SK-N-SH (cell line): ENCODE measurements at regions not wholly inside any gene's neighbourhood (a gene's known extent, or its start where the extent isn't known, plus 50 kb on each side); places are given as distances from the start of the nearest gene placed in this dataset.

Source experiments
- CTCF ChIA-PET: fragments of 300-600, 350-600 bp; formaldehyde crosslinking; extraction: SDS; loops from one replicate; lab custom pipeline; 2021; lab: Yijun Ruan, JAX
- POLR2A ChIA-PET: fragments of 350-600 bp; sonication (Branson Sonifier 250); formaldehyde crosslinking; extraction: SDS; loops from one replicate; lab custom pipeline; 2020; ENCODE audit warnings: antibody characterized with exemption, inconsistent platforms; lab: Yijun Ruan, JAX
- DNase-seq: peaks from one replicate; pipeline ENCODE4 v3.0.0; 2012
- H2AFZ ChIP-seq: fragments of 200-600 bp; sonication (generic); 2 replicates; pipeline ENCODE4 v1.8.1; 2016; ENCODE audit warnings: antibody characterized with exemption, mild to moderate bottlenecking, low read depth
- H3F3A ChIP-seq: fragments of 200-600 bp; sonication (generic); replicated peaks from 2 replicates; pipeline ENCODE3; 2016; ENCODE audit warnings: antibody characterized with exemption, mild to moderate bottlenecking; ENCODE audit not compliant: insufficient read depth
- H3K27ac ChIP-seq, 2 experiments: fragments of 200-500 bp in 1 of 2; fragments of 200-600 bp in 1 of 2; sonication (Bioruptor generic) in 1 of 2; sonication (generic), shearing (Covaris generic) in 1 of 2; 2 replicates each; pipeline versions ENCODE4 v1.5.1 to v1.6.1; 2014 to 2016; ENCODE audit warnings: low read depth in 2 of 2, inconsistent platforms in 1 of 2, low read length in 1 of 2, mild to moderate bottlenecking in 1 of 2, mixed read lengths in 1 of 2
- H3K27me3 ChIP-seq: fragments of 200-600 bp; sonication (generic), shearing (Covaris generic); 2 replicates; pipeline ENCODE4 v1.6.1; 2016; ENCODE audit warnings: mixed run types; ENCODE audit not compliant: insufficient read depth
- H3K36me3 ChIP-seq, 2 experiments: fragments of 200-500 bp in 1 of 2; fragments of 200-600 bp in 1 of 2; sonication (Bioruptor generic) in 1 of 2; sonication (generic) in 1 of 2; replicated peaks in 1 of 2; 2 replicates each; pipeline versions ENCODE3 to v1.5.1; 2014 to 2016; ENCODE audit warnings: low read length in 1 of 2, mild to moderate bottlenecking in 1 of 2; ENCODE audit not compliant: insufficient read depth in 2 of 2, control insufficient read depth in 1 of 2
- H3K4me1 ChIP-seq, 2 experiments: fragments of 200-500 bp in 1 of 2; fragments of 200-600 bp in 1 of 2; sonication (Bioruptor generic) in 1 of 2; sonication (generic), shearing (Covaris generic) in 1 of 2; 2 replicates each; pipeline versions ENCODE4 v1.5.1 to v1.6.1; 2014 to 2016; ENCODE audit warnings: low read depth in 1 of 2, low read length in 1 of 2, mixed run types in 1 of 2; ENCODE audit not compliant: insufficient read depth in 2 of 2, control insufficient read depth in 1 of 2
- H3K4me2 ChIP-seq: fragments of 200-600 bp; sonication (generic), shearing (Covaris generic); 2 replicates; pipeline ENCODE4 v1.6.1; 2017; ENCODE audit warnings: mixed run types
- H3K4me3 ChIP-seq, 2 experiments: fragments of 200-500 bp in 1 of 2; fragments of 200-600 bp in 1 of 2; sonication (Bioruptor generic) in 1 of 2; sonication (generic), shearing (Covaris generic) in 1 of 2; 2 replicates each; pipeline versions ENCODE4 v1.5.1 to v1.8.1; 2014 to 2016; ENCODE audit warnings: low read depth in 2 of 2, inconsistent platforms in 1 of 2, low read length in 1 of 2, mild to moderate bottlenecking in 1 of 2, mixed read lengths in 1 of 2, moderate library complexity in 1 of 2
- H3K79me2 ChIP-seq: fragments of 200-600 bp; sonication (generic); 2 replicates; pipeline ENCODE4 v1.8.1; 2017; ENCODE audit warnings: mild to moderate bottlenecking; ENCODE audit not compliant: insufficient read depth
- H3K9ac ChIP-seq: fragments of 200-600 bp; sonication (generic); 2 replicates; pipeline ENCODE4 v1.6.1; 2017; ENCODE audit warnings: mixed run types
- H3K9me2 ChIP-seq: fragments of 200-600 bp; sonication (generic); 2 replicates; pipeline ENCODE4 v1.6.1; 2017; ENCODE audit warnings: mixed run types
- H3K9me3 ChIP-seq: fragments of 200-600 bp; sonication (generic); 2 replicates; pipeline ENCODE4 v1.6.1; 2017; ENCODE audit warnings: mixed run types, mild to moderate bottlenecking, moderate library complexity
- H4K20me1 ChIP-seq: fragments of 200-600 bp; sonication (generic); 2 replicates; pipeline ENCODE4 v1.6.1; 2017; ENCODE audit warnings: mild to moderate bottlenecking, mixed run types; ENCODE audit not compliant: insufficient read depth
- CTCF ChIP-seq: fragments of 200-600 bp; sonication (generic); IDR thresholded peaks from 2 replicates; pipeline ENCODE4 v1.6.1; 2017; ENCODE audit warnings: antibody characterized with exemption, mild to moderate bottlenecking, moderate library complexity
- ELF1 ChIP-seq: IDR thresholded peaks from 2 replicates; pipeline ENCODE4 v1.4.0; 2012
- EP300 ChIP-seq, 2 experiments: IDR thresholded peaks; 2 replicates each; pipeline versions ENCODE4 v1.4.0 to v1.6.1; 2012; ENCODE audit warnings: borderline replicate concordance in 1 of 2, low read depth in 1 of 2, low read length in 1 of 2
- EZH2phosphoT487 ChIP-seq: fragments of 200-600 bp; sonication (generic); IDR thresholded peaks from 2 replicates; pipeline ENCODE4 v1.6.1; 2017; ENCODE audit warnings: low read depth, mixed run types, mild to moderate bottlenecking, antibody characterized with exemption, moderate library complexity, borderline replicate concordance
- FOSL2 ChIP-seq: IDR thresholded peaks from 2 replicates; pipeline ENCODE4 v1.4.0; 2012; ENCODE audit warnings: low read depth, mild to moderate bottlenecking, moderate library complexity, borderline replicate concordance
- FOXM1 ChIP-seq: IDR thresholded peaks from 2 replicates; pipeline ENCODE4 v1.4.0; 2012; ENCODE audit warnings: low read depth, mild to moderate bottlenecking
- GABPA ChIP-seq: IDR thresholded peaks from 2 replicates; pipeline ENCODE4 v1.4.0; 2012; ENCODE audit warnings: low read depth, mild to moderate bottlenecking
- GATA2 ChIP-seq: sonication (generic); formaldehyde crosslinking; IDR thresholded peaks from 2 replicates; pipeline ENCODE4 v1.5.0; 2020; ENCODE audit warnings: mild to moderate bottlenecking, missing genetic modification reagents
- IRF3 ChIP-seq: fragments of 150-350 bp; IDR thresholded peaks from 2 replicates; pipeline ENCODE4 v1.6.1; 2016; ENCODE audit warnings: mild to moderate bottlenecking, low read depth, low read length
- JUND ChIP-seq: IDR thresholded peaks from 2 replicates; pipeline ENCODE4 v1.4.0; 2012
- MAX ChIP-seq: IDR thresholded peaks from 2 replicates; pipeline ENCODE4 v1.4.0; 2012; ENCODE audit warnings: low read depth
- MXI1 ChIP-seq: IDR thresholded peaks from 2 replicates; pipeline ENCODE4 v1.6.1; 2012; ENCODE audit warnings: mild to moderate bottlenecking, low read depth, low read length, improper control_type of control experiment
- NFIC ChIP-seq: IDR thresholded peaks from 2 replicates; pipeline ENCODE4 v1.4.0; 2012; ENCODE audit warnings: borderline replicate concordance
- PBX3 ChIP-seq: IDR thresholded peaks from 2 replicates; pipeline ENCODE4; 2012
- RAD21 ChIP-seq: IDR thresholded peaks from 2 replicates; pipeline ENCODE4 v1.6.1; 2012; ENCODE audit warnings: mild to moderate bottlenecking, low read length
- RCOR1 ChIP-seq: fragments of 150-350 bp; IDR thresholded peaks from 2 replicates; pipeline ENCODE4 v1.6.1; 2017; ENCODE audit warnings: antibody characterized with exemption, low read length
- RXRA ChIP-seq: IDR thresholded peaks from 2 replicates; pipeline ENCODE4 v1.4.0; 2012; ENCODE audit warnings: low read depth, mild to moderate bottlenecking, borderline replicate concordance
- TCF12 ChIP-seq: IDR thresholded peaks from 2 replicates; pipeline ENCODE4 v1.4.0; 2012
- TEAD4 ChIP-seq: IDR thresholded peaks from 2 replicates; pipeline ENCODE4 v1.4.0; 2012; ENCODE audit warnings: mild to moderate bottlenecking, borderline replicate concordance; ENCODE audit not compliant: insufficient read depth
- USF2 ChIP-seq: fragments of 150-350 bp; IDR thresholded peaks from 2 replicates; pipeline ENCODE4 v1.6.1; 2017; ENCODE audit warnings: antibody characterized with exemption, low read length, low read depth, borderline replicate concordance
- YY1 ChIP-seq: IDR thresholded peaks from 2 replicates; pipeline ENCODE4 v1.4.0; 2012; ENCODE audit warnings: low read depth, mild to moderate bottlenecking
- ZBTB33 ChIP-seq: IDR thresholded peaks from 2 replicates; pipeline ENCODE4 v1.4.0; 2012; ENCODE audit warnings: low read depth, borderline replicate concordance
- WGBS: methylation state at CpG from one replicate; pipeline ENCODE4 v1.1.6; 2017; ENCODE audit warnings: low lambda C conversion rate; 5-methylcytosine and 5-hydroxymethylcytosine counted together

- 86% methylated on average over 7 of the region's 7 CpGs for whole genome bisulfite sequencing
- DNase-seq, result no peak
Measured at GRCh38 chr22:26981111-26981510, 323.7 kb downstream of the MIAT start.

GRCh38 chr22:26981541-26981940 is 324.2 kb downstream of the MIAT start:
- H3K27ac ChIP-seq, result no peak overlapping the region
- no peaks in the 10 kb centered on the region for H4K20me1 ChIP-seq
- no peaks in the 10 kb centered on the region for H3K36me3 ChIP-seq
- H2AFZ ChIP-seq, result no peak overlapping the region
- ChIA-PET POLR2A (no interaction called here), CTCF (interaction anchor here (1.4 kb wide), 1 partner anchor 14 kb away, joined by 3 read pairs; no protein-coding TSS in a partner anchor)
- no peak overlapping the region for H3K4me2 ChIP-seq
- no peaks in the 10 kb centered on the region for H3K27me3 ChIP-seq
- no peak overlapping the region for H3K9ac ChIP-seq
- peak; percentile 15 for DNase-seq
- no peaks in the 10 kb centered on the region for H3K9me2 ChIP-seq
- H3K9me3 ChIP-seq, result no peaks in the 10 kb centered on the region
- 56% methylated on average over 5 of the region's 5 CpGs for WGBS
- peaks cover 0 to 8% of the 10 kb centered on the region in 2 experiments; a peak in 1 of 4 replicates for H3K4me1 ChIP-seq
- no peaks in the 10 kb centered on the region for H3F3A ChIP-seq
- H3K4me3 ChIP-seq, result no peak overlapping the region
- H3K79me2 ChIP-seq, result no peaks in the 10 kb centered on the region
- no peak for TF ChIP-seq ZBTB33
- no peak for TF ChIP-seq EP300 (IDR thresholded peaks at IDR 0.05; ENCODE audit: borderline replicate concordance in 1 of 2, low read depth in 1 of 2, low read length in 1 of 2)
- TF ChIP-seq EZH2phosphoT487, result no peak
- TF ChIP-seq PBX3, result no peak
- no peak for TF ChIP-seq IRF3
- TF ChIP-seq FOXM1, result no peak
- TF ChIP-seq ELF1, result no peak
- no peak for TF ChIP-seq JUND

More at GRCh38 chr22:26981111-26981510, 323.7 kb downstream of the MIAT start:
- H4K20me1 ChIP-seq, result no peaks in the 10 kb centered on the region
- H3K79me2 ChIP-seq, result no peaks in the 10 kb centered on the region
- TF ChIP-seq FOXM1 (no peak), TEAD4 (no peak), JUND (no peak), MXI1 (no peak), GATA2 (CRISPR knock-in tag) (no peak), YY1 (no peak), USF2 (no peak), RCOR1 (no peak), RAD21 (no peak), ELF1 (no peak), NFIC (no peak), MAX (no peak), FOSL2 (no peak), CTCF (no peak), EP300 (IDR thresholded peaks at IDR 0.05; ENCODE audit: borderline replicate concordance in 1 of 2, low read depth in 1 of 2, low read length in 1 of 2) (no peak), RXRA (no peak), GABPA (no peak), TCF12 (no peak)
- TF ChIP-seq, all 33 proteins: peak for 0
- Histone ChIP-seq H3K27me3 (no peaks in the 10 kb centered on the region), H3K27ac (no peak overlapping the region), H3K4me3 (no peak overlapping the region), H2AFZ (no peak overlapping the region), H3K9ac (no peak overlapping the region), H3K36me3 (no peaks in the 10 kb centered on the region), H3K9me3 (no peaks in the 10 kb centered on the region), H3K9me2 (no peaks in the 10 kb centered on the region), H3F3A (no peaks in the 10 kb centered on the region), H3K4me1 (peaks cover 0 to 4% of the 10 kb centered on the region in 2 experiments; a peak in 1 of 4 replicates), H3K4me2 (no peak overlapping the region)
- POLR2A ChIA-PET, result no interaction called here
- CTCF ChIA-PET, result interaction anchor here (1.4 kb wide), 1 partner anchor 14 kb away, joined by 3 read pairs; no protein-coding TSS in a partner anchor
